HepG2 (cell line): ENCODE measurements at regions not wholly inside any gene's neighbourhood (a gene's known extent, or its start where the extent isn't known, plus 50 kb on each side); places are given as distances from the start of the nearest gene placed in this dataset.

ENCODE experiments used
- ATAC-seq: fragments of 200-7000 bp; cut with Tn5 transposase; 3 replicates; pipeline ENCODE4 v1.9.1; 2020; ENCODE audit warnings: mild to moderate bottlenecking, moderate library complexity
- BruUV-seq: library from RNA; stranded (reverse); fragments of 400-500 nt; replicated peaks from 2 replicates; lab custom pipeline; 2021; lab: Mats Ljungman, UMichigan
- CTCF ChIA-PET: fragments of 300-600 bp; formaldehyde crosslinking; extraction: SDS; loops from one replicate; lab custom pipeline; 2021; ENCODE audit warnings: low total read pairs, inconsistent platforms, low intra/inter-chr PET ratio; lab: Yijun Ruan, JAX
- POLR2A ChIA-PET: fragments of 350-600 bp; sonication (Branson Sonifier 250); formaldehyde crosslinking; loops from one replicate; lab custom pipeline; 2020; ENCODE audit warnings: antibody characterized with exemption, inconsistent platforms; lab: Yijun Ruan, JAX
- DNase-seq: peaks from one replicate; pipeline ENCODE4 v3.0.0-alpha.2; 2015; ENCODE audit warnings: low spot score
- FAIRE-seq: peaks from 3 replicates; lab custom pipeline; 2011; peaks lifted over from hg19 to GRCh38; lab: Jason Lieb, UNC
- H2AFZ ChIP-seq: one replicate; pipeline ENCODE4 v1.6.1; 2011; ENCODE audit warnings: low read length, inconsistent platforms
- H3K27ac ChIP-seq: fragments of 300-600 bp; 3 replicates; pipeline ENCODE4 v1.8.0; 2011; ENCODE audit warnings: mixed run types, mild to moderate bottlenecking, mixed read lengths, low read length, inconsistent platforms; ENCODE audit not compliant: insufficient read depth; ENCODE audit errors: extremely low read length
- H3K27me3 ChIP-seq, 2 experiments: fragments of 200-600 bp in 1 of 2; 2 replicates in 1 of 2; 3 replicates in 1 of 2; pipeline versions ENCODE4 v1.6.0 to v1.8.0; 2011; ENCODE audit warnings: low read length in 2 of 2, mild to moderate bottlenecking in 2 of 2, moderate library complexity in 2 of 2, inconsistent platforms in 1 of 2; ENCODE audit not compliant: insufficient read depth in 2 of 2, control insufficient read depth in 1 of 2
- H3K36me3 ChIP-seq, 2 experiments: fragments of 200-600 bp in 1 of 2; replicated peaks in 1 of 2; 2 replicates in 1 of 2; 3 replicates in 1 of 2; pipeline versions ENCODE4 v1.5.1 to v1.8.0; 2011; ENCODE audit warnings: low read length in 2 of 2, inconsistent platforms in 1 of 2; ENCODE audit not compliant: insufficient read depth in 2 of 2, control insufficient read depth in 1 of 2
- H3K4me1 ChIP-seq: 2 replicates; pipeline ENCODE4 v1.5.1; 2012; ENCODE audit warnings: low read length, inconsistent platforms; ENCODE audit not compliant: insufficient read depth
- H3K4me2 ChIP-seq: 2 replicates; pipeline ENCODE4 v1.6.0; 2011; ENCODE audit warnings: low read depth, low read length, inconsistent platforms
- H3K4me3 ChIP-seq, 3 experiments: fragments of 200-600 bp in 1 of 3; sonication (generic), shearing (Covaris generic) in 1 of 3; replicated peaks in 1 of 3; 2 replicates each; pipeline ENCODE4 v1.5.1; 2011 to 2016; ENCODE audit warnings: low read length in 3 of 3, inconsistent platforms in 2 of 3, low read depth in 2 of 3, mild to moderate bottlenecking in 2 of 3, control low read depth in 1 of 3, mixed read lengths in 1 of 3; ENCODE audit not compliant: insufficient read depth in 1 of 3
- H3K79me2 ChIP-seq: one replicate; pipeline ENCODE4 v1.6.1; 2011; ENCODE audit warnings: low read length, inconsistent platforms; ENCODE audit not compliant: insufficient read depth
- H3K9ac ChIP-seq: 2 replicates; pipeline ENCODE4 v1.6.0; 2011; ENCODE audit warnings: mild to moderate bottlenecking, low read depth, low read length, inconsistent platforms; ENCODE audit not compliant: insufficient read depth
- H3K9me3 ChIP-seq: 2 replicates; pipeline ENCODE4 v1.5.1; 2012; ENCODE audit warnings: mild to moderate bottlenecking, low read length
- H4K20me1 ChIP-seq: 2 replicates; pipeline ENCODE4 v1.6.0; 2011; ENCODE audit warnings: inconsistent platforms, mild to moderate bottlenecking, low read length, moderate library complexity; ENCODE audit not compliant: insufficient read depth
- FOSL2 ChIP-seq: sonication (generic); formaldehyde crosslinking; IDR thresholded peaks from 2 replicates; pipeline ENCODE4 v1.4.0; 2020; ENCODE audit warnings: missing genetic modification reagents
- MATR3 ChIP-seq: sonication (generic); formaldehyde crosslinking; IDR thresholded peaks from 2 replicates; pipeline ENCODE4 v1.4.0; 2020; ENCODE audit warnings: missing genetic modification reagents
- NCOA5 ChIP-seq: sonication (generic); formaldehyde crosslinking; IDR thresholded peaks from 2 replicates; pipeline ENCODE4 v1.4.0; 2020; ENCODE audit warnings: missing genetic modification reagents
- RARG ChIP-seq: sonication (generic); formaldehyde crosslinking; IDR thresholded peaks from 2 replicates; pipeline ENCODE4 v1.4.0; 2020; ENCODE audit warnings: low read depth, mild to moderate bottlenecking, missing genetic modification reagents
- RORA ChIP-seq: sonication (generic); formaldehyde crosslinking; IDR thresholded peaks from 2 replicates; pipeline ENCODE4 v1.5.0; 2020; ENCODE audit warnings: mild to moderate bottlenecking, missing genetic modification reagents, moderate library complexity
- SRY ChIP-seq: sonication (generic); formaldehyde crosslinking; IDR thresholded peaks from 2 replicates; pipeline ENCODE4 v1.8.0; 2022; ENCODE audit warnings: mild to moderate bottlenecking, missing genetic modification reagents
- ZNF143 ChIP-seq: sonication (generic); formaldehyde crosslinking; IDR thresholded peaks from 2 replicates; pipeline ENCODE4 v1.4.0; 2020; ENCODE audit warnings: missing genetic modification reagents
- ZNF350 ChIP-seq: sonication (generic); formaldehyde crosslinking; IDR thresholded peaks from 2 replicates; pipeline ENCODE4 v1.4.0; 2020; ENCODE audit warnings: mild to moderate bottlenecking, low read depth, missing genetic modification reagents, borderline replicate concordance
- ZNF788 ChIP-seq: sonication (generic); formaldehyde crosslinking; IDR thresholded peaks from 2 replicates; pipeline ENCODE4 v1.5.0; 2020; ENCODE audit warnings: mild to moderate bottlenecking, missing genetic modification reagents, borderline replicate concordance
- WGBS: methylation state at CpG from one replicate; pipeline ENCODE4 v1.1.6; 2017; ENCODE audit warnings: low lambda C conversion rate; 5-methylcytosine and 5-hydroxymethylcytosine counted together
- in situ Hi-C: cut with HindIII; loops from 2 replicates; pipeline ENCODE4 v1.10.0; 2017; ENCODE audit warnings: low pct_unique_long_range_greater_than_20kb; ENCODE audit not compliant: extremely low pct_ligation_motif_present
- intact Hi-C: fragments of 100-400 bp; cut with micrococcal nuclease; formaldehyde crosslinking; loops from one replicate; pipeline ENCODE4 v1.10.0; 2022; ENCODE audit not compliant: unreplicated experiment
- TF ChIP-seq, protein P1 (sequence below): sonication (generic); formaldehyde crosslinking; IDR thresholded peaks from 2 replicates; pipeline ENCODE4 v1.4.0; 2020; ENCODE audit warnings: mild to moderate bottlenecking, missing genetic modification reagents
- TF ChIP-seq, protein P2 (sequence below): sonication (generic); formaldehyde crosslinking; IDR thresholded peaks from 2 replicates; pipeline ENCODE4 v1.4.0; 2020; ENCODE audit warnings: missing genetic modification reagents
- TF ChIP-seq, protein P3 (sequence below): sonication (generic); formaldehyde crosslinking; IDR thresholded peaks from 2 replicates; pipeline ENCODE4 v1.8.0; 2022; ENCODE audit warnings: mild to moderate bottlenecking, missing genetic modification reagents, moderate library complexity

DNA sequence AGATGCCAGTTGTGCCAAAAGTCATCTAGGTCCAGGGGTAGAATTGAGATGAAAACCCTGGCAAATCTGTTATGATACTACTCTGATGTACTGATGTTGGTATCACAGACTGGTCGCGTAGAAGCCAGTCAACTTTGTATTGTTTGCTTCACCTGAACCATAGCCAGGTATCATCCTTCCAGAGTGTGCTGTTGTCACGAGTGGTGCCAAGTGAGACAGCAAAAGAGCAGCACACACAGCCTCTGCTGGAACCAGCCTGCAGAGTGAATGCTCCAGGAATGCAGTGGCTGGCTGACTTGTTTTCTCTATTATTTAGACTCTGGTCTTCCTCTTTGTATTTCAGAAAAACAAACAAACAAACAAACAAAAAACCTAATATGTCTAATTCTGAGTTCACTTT, 209.5 kb upstream of the HEY2 start (continued):
- TF ChIP-seq, protein P1, sequence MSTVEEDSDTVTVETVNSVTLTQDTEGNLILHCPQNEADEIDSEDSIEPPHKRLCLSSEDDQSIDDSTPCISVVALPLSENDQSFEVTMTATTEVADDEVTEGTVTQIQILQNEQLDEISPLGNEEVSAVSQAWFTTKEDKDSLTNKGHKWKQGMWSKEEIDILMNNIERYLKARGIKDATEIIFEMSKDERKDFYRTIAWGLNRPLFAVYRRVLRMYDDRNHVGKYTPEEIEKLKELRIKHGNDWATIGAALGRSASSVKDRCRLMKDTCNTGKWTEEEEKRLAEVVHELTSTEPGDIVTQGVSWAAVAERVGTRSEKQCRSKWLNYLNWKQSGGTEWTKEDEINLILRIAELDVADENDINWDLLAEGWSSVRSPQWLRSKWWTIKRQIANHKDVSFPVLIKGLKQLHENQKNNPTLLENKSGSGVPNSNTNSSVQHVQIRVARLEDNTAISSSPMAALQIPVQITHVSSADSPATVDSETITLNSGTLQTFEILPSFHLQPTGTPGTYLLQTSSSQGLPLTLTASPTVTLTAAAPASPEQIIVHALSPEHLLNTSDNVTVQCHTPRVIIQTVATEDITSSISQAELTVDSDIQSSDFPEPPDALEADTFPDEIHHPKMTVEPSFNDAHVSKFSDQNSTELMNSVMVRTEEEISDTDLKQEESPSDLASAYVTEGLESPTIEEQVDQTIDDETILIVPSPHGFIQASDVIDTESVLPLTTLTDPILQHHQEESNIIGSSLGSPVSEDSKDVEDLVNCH (CRISPR knock-in tag), result no peak
- TF ChIP-seq, all 625 proteins: peak for 0

- H3K27ac ChIP-seq, result no peak overlapping the region
- CTCF ChIA-PET, result no interaction called here
- H4K20me1 ChIP-seq, result no peaks in the 10 kb centered on the region
- H2AFZ ChIP-seq, result no peak overlapping the region
- no peaks in the 10 kb centered on the region for H3K79me2 ChIP-seq
- TF ChIP-seq, protein P2, sequence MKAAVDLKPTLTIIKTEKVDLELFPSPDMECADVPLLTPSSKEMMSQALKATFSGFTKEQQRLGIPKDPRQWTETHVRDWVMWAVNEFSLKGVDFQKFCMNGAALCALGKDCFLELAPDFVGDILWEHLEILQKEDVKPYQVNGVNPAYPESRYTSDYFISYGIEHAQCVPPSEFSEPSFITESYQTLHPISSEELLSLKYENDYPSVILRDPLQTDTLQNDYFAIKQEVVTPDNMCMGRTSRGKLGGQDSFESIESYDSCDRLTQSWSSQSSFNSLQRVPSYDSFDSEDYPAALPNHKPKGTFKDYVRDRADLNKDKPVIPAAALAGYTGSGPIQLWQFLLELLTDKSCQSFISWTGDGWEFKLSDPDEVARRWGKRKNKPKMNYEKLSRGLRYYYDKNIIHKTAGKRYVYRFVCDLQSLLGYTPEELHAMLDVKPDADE (CRISPR knock-in tag), result no peak
- H3K4me1 ChIP-seq, result no peaks in the 10 kb centered on the region
- no peaks in the 10 kb centered on the region for H3K27me3 ChIP-seq
- 0% methylated on average over 1 of the region's 1 CpG for WGBS
- intact Hi-C loops, result no loop called here
- no peak overlapping the region for H3K4me3 ChIP-seq
- POLR2A ChIA-PET, result no interaction called here
- FAIRE-seq, result no peak
- no peak overlapping the region for H3K9ac ChIP-seq
- no peaks in the 10 kb centered on the region for H3K9me3 ChIP-seq
- BruUV-seq, result no TSS peak
- H3K36me3 ChIP-seq, result no peaks in the 10 kb centered on the region
- in situ Hi-C loops, result no loop called here
- H3K4me2 ChIP-seq, result no peak overlapping the region
- ATAC-seq, result no peak
- DNase-seq, result no peak
Observed at GRCh38 chr6:125544819-125545218, 204.6 kb upstream of the HEY2 start.

GRCh38 chr6:125546841-125547251, 202.6 kb upstream of the HEY2 start:
- H3K79me2 ChIP-seq, result no peaks in the 10 kb centered on the region
- ChIA-PET POLR2A (no interaction called here), CTCF (no interaction called here)
- no peak overlapping the region for H3K4me3 ChIP-seq
- H3K4me2 ChIP-seq, result no peak overlapping the region
- no peak overlapping the region for H2AFZ ChIP-seq
- peak; percentile 65 for FAIRE-seq
- BruUV-seq, result no TSS peak
- WGBS, result 9% methylated on average over 5 of the region's 5 CpGs
- ATAC-seq, result peak; percentile 98
- no peak overlapping the region for H3K9ac ChIP-seq
- intact Hi-C loops, result no loop called here
- in situ Hi-C loops, result no loop called here
- peak; percentile 57 for DNase-seq
- H3K4me1 ChIP-seq, result no peaks in the 10 kb centered on the region
- no peak overlapping the region for H3K27ac ChIP-seq
- no peaks in the 10 kb centered on the region for H3K9me3 ChIP-seq
- no peaks in the 10 kb centered on the region for H3K27me3 ChIP-seq
- H3K36me3 ChIP-seq, result no peaks in the 10 kb centered on the region
- no peaks in the 10 kb centered on the region for H4K20me1 ChIP-seq
- no peak for TF ChIP-seq ZNF143 (CRISPR knock-in tag)
- TF ChIP-seq MATR3 (CRISPR knock-in tag), result no peak
- no peak for TF ChIP-seq NCOA5 (CRISPR knock-in tag)
- TF ChIP-seq SRY, result no peak
- TF ChIP-seq RORA (CRISPR knock-in tag), result no peak
- TF ChIP-seq, protein P3, sequence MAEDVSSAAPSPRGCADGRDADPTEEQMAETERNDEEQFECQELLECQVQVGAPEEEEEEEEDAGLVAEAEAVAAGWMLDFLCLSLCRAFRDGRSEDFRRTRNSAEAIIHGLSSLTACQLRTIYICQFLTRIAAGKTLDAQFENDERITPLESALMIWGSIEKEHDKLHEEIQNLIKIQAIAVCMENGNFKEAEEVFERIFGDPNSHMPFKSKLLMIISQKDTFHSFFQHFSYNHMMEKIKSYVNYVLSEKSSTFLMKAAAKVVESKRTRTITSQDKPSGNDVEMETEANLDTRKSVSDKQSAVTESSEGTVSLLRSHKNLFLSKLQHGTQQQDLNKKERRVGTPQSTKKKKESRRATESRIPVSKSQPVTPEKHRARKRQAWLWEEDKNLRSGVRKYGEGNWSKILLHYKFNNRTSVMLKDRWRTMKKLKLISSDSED (CRISPR knock-in tag), result no peak
- TF ChIP-seq ZNF788 (CRISPR knock-in tag), result no peak
- no peak for TF ChIP-seq ZNF350 (CRISPR knock-in tag)
- TF ChIP-seq FOSL2 (CRISPR knock-in tag), result no peak
- no peak for TF ChIP-seq RARG
